ENCODE measurements at regions not wholly inside any gene's neighbourhood (a gene's known extent, or its start where the extent isn't known, plus 50 kb on each side); places are given as distances from the start of the nearest gene placed in this dataset.

GRCh38 chr20:52534616-52535015, 343.0 kb upstream of the ZFP64 start:
- no peak for DNase-seq (ENCODE audit: low spot score)
- POLR2A ChIA-PET (ENCODE audit: low non-redundant PET), result no interaction called here
- CTCF ChIA-PET, result no interaction called here
- no peak for TF ChIP-seq CTCF (conservative IDR thresholded peaks at IDR 0.05; ENCODE audit: low read depth)
- no peak overlapping the region for H3K27ac ChIP-seq

GRCh38 chr20:52533401-52533800, 341.8 kb upstream of the ZFP64 start:
- no peak for DNase-seq (ENCODE audit: low spot score)
- no peak overlapping the region for H3K27ac ChIP-seq
- ChIA-PET POLR2A (ENCODE audit: low non-redundant PET) (no interaction called here), CTCF (interaction anchor here (0.9 kb wide), 1 partner anchor 123 kb away, joined by 3 read pairs; no protein-coding TSS in a partner anchor)
- no peak for TF ChIP-seq CTCF (conservative IDR thresholded peaks at IDR 0.05; ENCODE audit: low read depth)

GRCh38 chr20:52532674-52533073, 341.1 kb upstream of the ZFP64 start:
- no peak for DNase-seq (ENCODE audit: low spot score)
- no peak overlapping the region for H3K27ac ChIP-seq
- POLR2A ChIA-PET (ENCODE audit: low non-redundant PET), result no interaction called here
- CTCF ChIA-PET, result no interaction called here
- TF ChIP-seq CTCF (conservative IDR thresholded peaks at IDR 0.05; ENCODE audit: low read depth), result no peak

- no peak overlapping the region for H3K27ac ChIP-seq
- DNase-seq (ENCODE audit: low spot score), result no peak
- ChIA-PET POLR2A (ENCODE audit: low non-redundant PET) (no interaction called here), CTCF (no interaction called here)
- no peak for TF ChIP-seq CTCF (conservative IDR thresholded peaks at IDR 0.05; ENCODE audit: low read depth)
These were observed 339.0 kb upstream of the ZFP64 start for GRCh38 chr20:52530571-52530970.

GRCh38 chr20:52529826-52530225, 338.2 kb upstream of the ZFP64 start:
- ChIA-PET POLR2A (ENCODE audit: low non-redundant PET) (no interaction called here), CTCF (interaction anchor here (0.6 kb wide), 1 partner anchor 554 kb away, joined by 3 read pairs; no protein-coding TSS in a partner anchor)
- no peak for DNase-seq (ENCODE audit: low spot score)
- no peak for TF ChIP-seq CTCF (conservative IDR thresholded peaks at IDR 0.05; ENCODE audit: low read depth)
- no peak overlapping the region for H3K27ac ChIP-seq

- no peak for DNase-seq (ENCODE audit: low spot score)
- CTCF ChIA-PET, result interaction anchor here (0.6 kb wide), 1 partner anchor 58 kb away, joined by 3 read pairs; no protein-coding TSS in a partner anchor
- POLR2A ChIA-PET (ENCODE audit: low non-redundant PET), result no interaction called here
- no peak overlapping the region for H3K27ac ChIP-seq
- no peak for TF ChIP-seq CTCF (conservative IDR thresholded peaks at IDR 0.05; ENCODE audit: low read depth)
These were observed 333.3 kb upstream of the ZFP64 start for GRCh38 chr20:52524861-52525260.

GRCh38 chr20:52518735-52519134, 327.2 kb upstream of the ZFP64 start:
- TF ChIP-seq CTCF (conservative IDR thresholded peaks at IDR 0.05; ENCODE audit: low read depth), result no peak
- CTCF ChIA-PET, result no interaction called here
- DNase-seq (ENCODE audit: low spot score), result no peak
- POLR2A ChIA-PET (ENCODE audit: low non-redundant PET), result no interaction called here
- no peak overlapping the region for H3K27ac ChIP-seq

Data from RWPE1 (cell line).